ENCODE measurements at regions not wholly inside any gene's neighbourhood (a gene's known extent, or its start where the extent isn't known, plus 50 kb on each side); places are given as distances from the start of the nearest gene placed in this dataset.

DNA sequence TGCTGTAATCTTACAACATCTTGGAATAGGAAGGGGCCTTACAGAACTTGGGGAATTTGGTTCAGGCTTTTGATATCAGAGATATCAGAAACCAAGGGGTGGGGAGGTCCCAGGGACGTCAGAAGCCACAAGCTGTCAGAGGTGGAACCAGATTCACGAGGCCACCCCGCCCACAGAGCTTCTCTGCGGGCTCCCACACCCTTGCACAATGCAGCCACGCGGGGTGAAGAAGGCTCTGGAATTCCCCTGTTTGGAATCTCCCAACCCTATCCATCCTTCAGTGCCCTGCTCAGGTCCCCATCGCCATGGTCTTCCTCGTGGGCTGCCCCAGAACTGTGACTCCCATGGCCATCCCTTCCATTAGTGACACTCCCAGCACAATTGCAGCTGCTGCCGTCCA, 247.1 kb upstream of the SHH start:
- H3K4me3 ChIP-seq (ENCODE audit: low read depth, low read length) = no peak overlapping the region
- DNase-seq (ENCODE audit: low read depth) = no peak
- TF ChIP-seq, protein P1, sequence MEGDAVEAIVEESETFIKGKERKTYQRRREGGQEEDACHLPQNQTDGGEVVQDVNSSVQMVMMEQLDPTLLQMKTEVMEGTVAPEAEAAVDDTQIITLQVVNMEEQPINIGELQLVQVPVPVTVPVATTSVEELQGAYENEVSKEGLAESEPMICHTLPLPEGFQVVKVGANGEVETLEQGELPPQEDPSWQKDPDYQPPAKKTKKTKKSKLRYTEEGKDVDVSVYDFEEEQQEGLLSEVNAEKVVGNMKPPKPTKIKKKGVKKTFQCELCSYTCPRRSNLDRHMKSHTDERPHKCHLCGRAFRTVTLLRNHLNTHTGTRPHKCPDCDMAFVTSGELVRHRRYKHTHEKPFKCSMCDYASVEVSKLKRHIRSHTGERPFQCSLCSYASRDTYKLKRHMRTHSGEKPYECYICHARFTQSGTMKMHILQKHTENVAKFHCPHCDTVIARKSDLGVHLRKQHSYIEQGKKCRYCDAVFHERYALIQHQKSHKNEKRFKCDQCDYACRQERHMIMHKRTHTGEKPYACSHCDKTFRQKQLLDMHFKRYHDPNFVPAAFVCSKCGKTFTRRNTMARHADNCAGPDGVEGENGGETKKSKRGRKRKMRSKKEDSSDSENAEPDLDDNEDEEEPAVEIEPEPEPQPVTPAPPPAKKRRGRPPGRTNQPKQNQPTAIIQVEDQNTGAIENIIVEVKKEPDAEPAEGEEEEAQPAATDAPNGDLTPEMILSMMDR (IDR thresholded peaks at IDR 0.05; ENCODE audit: insufficient read depth, low read depth, low read length) = no peak

DNA sequence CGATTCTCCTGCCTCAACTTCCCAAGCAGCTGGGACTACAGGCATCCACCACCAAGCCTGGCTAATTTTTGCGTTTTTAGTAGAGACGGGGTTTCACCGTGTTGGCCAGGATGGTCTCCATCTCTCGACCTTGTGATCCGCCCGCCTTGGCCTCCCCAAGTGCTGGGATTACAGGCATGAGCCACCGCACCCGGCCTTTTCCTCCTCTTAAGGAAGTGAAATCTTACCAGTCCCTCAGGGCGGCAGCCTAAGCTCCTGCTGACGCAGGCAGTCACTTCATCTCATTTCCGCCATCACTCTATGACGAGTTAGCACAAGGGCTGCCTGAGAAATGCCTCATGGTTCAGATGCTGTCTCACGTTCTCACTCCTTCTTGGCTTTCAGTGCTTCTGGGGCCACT, 246.0 kb upstream of the SHH start:
- DNase-seq (ENCODE audit: low read depth) = no peak
- no peak overlapping the region for H3K4me3 ChIP-seq (ENCODE audit: low read depth, low read length)
- TF ChIP-seq, protein P1 (IDR thresholded peaks at IDR 0.05; ENCODE audit: insufficient read depth, low read depth, low read length) = no peak

DNA sequence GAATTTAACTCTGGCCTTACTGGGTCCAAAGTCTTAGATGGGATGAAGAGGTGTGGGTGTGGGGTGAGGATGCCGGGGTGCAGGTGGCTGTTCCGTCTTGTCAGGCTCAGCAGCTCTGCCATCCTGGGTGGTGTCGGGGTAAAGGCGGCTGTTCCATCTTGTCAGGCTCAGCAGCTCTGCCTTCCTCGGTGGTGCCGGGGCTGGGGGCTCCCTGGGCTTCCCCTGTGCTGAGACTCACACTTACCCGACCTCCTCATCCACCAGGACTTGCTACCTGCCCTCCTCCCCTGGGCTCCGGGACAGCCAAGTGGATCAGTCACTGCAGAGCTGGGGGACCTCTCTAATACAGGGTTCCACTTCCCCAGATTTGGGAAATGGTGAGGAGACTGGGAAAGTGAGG, 244.3 kb upstream of the SHH start:
- no peak overlapping the region for H3K4me3 ChIP-seq (ENCODE audit: low read depth, low read length)
- DNase-seq (ENCODE audit: low read depth) = no peak
- TF ChIP-seq, protein P1 (IDR thresholded peaks at IDR 0.05; ENCODE audit: insufficient read depth, low read depth, low read length) = no peak

DNA sequence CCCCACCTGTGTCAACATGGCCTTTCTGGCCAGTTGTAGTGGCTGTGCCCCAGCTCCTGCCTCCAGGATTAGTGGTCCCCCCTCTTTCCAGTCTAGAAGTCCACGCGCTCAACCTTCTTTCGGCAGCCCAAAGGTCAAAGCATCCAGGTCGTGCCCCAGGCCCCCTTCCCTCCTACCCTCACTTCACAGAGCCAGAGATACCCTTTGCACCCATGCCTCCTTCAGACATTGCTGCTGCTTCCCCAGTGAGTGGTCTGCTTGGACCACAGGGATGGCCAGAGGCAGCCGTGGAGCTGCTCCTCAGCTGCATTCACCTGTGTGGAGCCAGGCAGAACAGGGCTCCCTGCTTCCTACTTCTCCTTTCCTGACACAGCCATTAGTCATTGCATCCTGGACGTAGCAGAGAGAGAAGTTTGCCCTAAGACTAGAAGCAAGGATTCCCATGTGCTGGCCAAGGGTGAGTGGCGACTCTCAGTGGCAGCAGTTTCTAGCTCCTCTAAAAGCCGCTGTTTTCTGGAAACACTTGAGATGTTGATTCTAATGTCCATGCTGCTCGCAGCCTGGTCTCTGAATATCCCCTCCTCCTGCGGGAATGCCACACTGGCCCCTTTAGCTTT, 243.1 kb upstream of the SHH start:
- TF ChIP-seq, protein P1 (IDR thresholded peaks at IDR 0.05; ENCODE audit: insufficient read depth, low read depth, low read length) = no peak
- DNase-seq (ENCODE audit: low read depth) = no peak
- no peak overlapping the region for H3K4me3 ChIP-seq (ENCODE audit: low read depth, low read length)

DNA sequence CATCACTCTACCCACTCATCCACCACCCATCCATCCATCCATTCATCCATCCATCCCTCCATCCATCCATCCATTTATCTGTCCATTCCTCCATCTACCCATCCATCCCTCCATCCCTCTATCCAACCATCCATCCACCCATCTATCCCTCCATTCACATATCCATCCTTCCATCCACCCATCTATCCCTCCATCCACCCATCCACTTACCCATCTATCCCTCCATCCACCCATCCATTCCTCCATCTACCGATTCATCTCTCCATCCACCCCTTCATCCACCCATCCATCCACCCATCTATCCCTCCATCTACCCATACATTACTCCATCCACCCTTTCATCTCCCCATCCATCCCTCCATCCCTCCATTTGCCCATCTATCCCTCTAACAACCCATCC, 239.6 kb upstream of the SHH start:
- TF ChIP-seq, protein P1 (IDR thresholded peaks at IDR 0.05; ENCODE audit: insufficient read depth, low read depth, low read length) = no peak
- no peak for DNase-seq (ENCODE audit: low read depth)
- H3K4me3 ChIP-seq (ENCODE audit: low read depth, low read length) = no peak overlapping the region

DNA sequence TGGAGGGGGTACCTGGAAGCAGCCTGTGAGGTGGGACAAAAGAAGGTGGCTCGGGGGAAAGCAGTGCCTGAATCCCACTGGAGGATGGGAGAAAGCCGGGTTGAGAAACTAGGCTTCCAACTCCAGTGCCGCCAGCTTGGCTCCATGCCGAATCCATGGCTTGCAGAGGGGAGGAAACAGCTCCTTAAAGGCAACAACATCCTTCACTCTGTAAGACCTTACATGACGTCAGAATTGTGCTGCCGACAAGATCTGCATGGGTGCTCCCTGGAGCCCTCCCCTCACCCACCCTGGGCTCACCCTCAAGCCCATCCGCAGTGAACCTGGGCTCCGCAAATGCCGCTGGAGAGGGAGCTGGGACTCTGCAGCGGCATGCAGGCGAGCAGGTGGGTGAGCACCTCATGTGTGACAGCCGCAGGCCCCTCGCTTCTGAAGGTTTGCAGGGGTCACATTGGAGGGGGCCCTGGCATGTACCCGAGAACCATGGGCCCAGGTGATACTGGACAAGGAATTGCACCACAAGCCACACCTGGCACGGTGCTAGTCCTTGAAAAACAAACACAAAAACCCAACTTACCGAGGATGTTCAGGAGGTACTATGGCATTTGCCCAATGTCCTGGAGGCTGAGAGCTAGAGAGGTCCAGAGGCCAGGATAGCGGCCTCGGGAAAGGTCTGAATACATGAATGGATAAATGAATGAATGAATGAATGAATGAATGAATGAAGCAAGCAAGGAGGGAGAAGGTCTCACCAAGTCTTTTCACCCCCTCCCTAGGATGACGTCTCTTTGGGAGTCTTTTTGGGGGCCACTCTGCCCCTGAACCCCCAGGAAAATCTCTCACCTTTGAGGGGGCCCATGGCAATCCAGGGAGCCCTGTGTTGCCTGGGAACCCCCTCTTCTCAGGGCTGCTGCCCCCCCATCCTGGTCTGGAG, 238.6 kb upstream of the SHH start:
- no peak overlapping the region for H3K4me3 ChIP-seq (ENCODE audit: low read depth, low read length)
- TF ChIP-seq, protein P1 (IDR thresholded peaks at IDR 0.05; ENCODE audit: insufficient read depth, low read depth, low read length) = no peak
- DNase-seq (ENCODE audit: low read depth) = no peak
